HG02678 (cell line): ENCODE measurements at regions not wholly inside any gene's neighbourhood (a gene's known extent, or its start where the extent isn't known, plus 50 kb on each side); places are given as distances from the start of the nearest gene placed in this dataset.

Experiments
- ATAC-seq: cut with Tn5 transposase; IDR thresholded peaks from one replicate; pipeline ENCODE4 v1.9.1; 2021; ENCODE audit warnings: mild to moderate bottlenecking, moderate library complexity; ENCODE audit not compliant: unreplicated experiment

- ATAC-seq: no peak
These were observed 147.1 kb upstream of the LYZL1 start for GRCh38 chr10:29141761-29142160.

GRCh38 chr10:29142516-29143314, 146.2 kb upstream of the LYZL1 start:
- ATAC-seq: no peak

- no peak for ATAC-seq
These were observed 144.7 kb upstream of the LYZL1 start for GRCh38 chr10:29144126-29144525.

GRCh38 chr10:29146311-29147100, 142.4 kb upstream of the LYZL1 start:
- ATAC-seq: no peak

- no peak for ATAC-seq
These were observed 138.9 kb upstream of the LYZL1 start for GRCh38 chr10:29150010-29150409.

- ATAC-seq: no peak
These were observed 137.9 kb upstream of the LYZL1 start for GRCh38 chr10:29151005-29151404.

GRCh38 chr10:29157321-29157720, 131.5 kb upstream of the LYZL1 start:
- no peak for ATAC-seq

GRCh38 chr10:29158066-29158465, 130.8 kb upstream of the LYZL1 start:
- ATAC-seq: no peak

GRCh38 chr10:29160150-29160617, 128.7 kb upstream of the LYZL1 start:
- ATAC-seq: no peak

- no peak for ATAC-seq
These were observed 125.1 kb upstream of the LYZL1 start for GRCh38 chr10:29163746-29164145.

GRCh38 chr10:29166713-29167112, 122.2 kb upstream of the LYZL1 start:
- ATAC-seq: no peak

GRCh38 chr10:29169021-29169420, 119.8 kb upstream of the LYZL1 start:
- no peak for ATAC-seq

GRCh38 chr10:29171717-29172116, 117.2 kb upstream of the LYZL1 start:
- ATAC-seq: no peak

- no peak for ATAC-seq
These were observed 114.5 kb upstream of the LYZL1 start for GRCh38 chr10:29174389-29174788.

- ATAC-seq: no peak
These were observed 111.7 kb upstream of the LYZL1 start for GRCh38 chr10:29176845-29177832.

- no peak for ATAC-seq
These were observed 106.9 kb upstream of the LYZL1 start for GRCh38 chr10:29181936-29182335.

GRCh38 chr10:29183301-29183945, 105.4 kb upstream of the LYZL1 start:
- ATAC-seq: no peak

- ATAC-seq: no peak
These were observed 104.5 kb upstream of the LYZL1 start for GRCh38 chr10:29184205-29185000.

- ATAC-seq: no peak
These were observed 103.8 kb upstream of the LYZL1 start for GRCh38 chr10:29185050-29185449.

GRCh38 chr10:29186221-29186620, 102.6 kb upstream of the LYZL1 start:
- no peak for ATAC-seq
